HG02973 (cell line): ENCODE measurements at regions not wholly inside any gene's neighbourhood (a gene's known extent, or its start where the extent isn't known, plus 50 kb on each side); places are given as distances from the start of the nearest gene placed in this dataset.
"Not testable (repeated sequence)": the region's sequence is repeated elsewhere in the genome, so short reads cannot be mapped to it uniquely, and the experiment has no call there.

Source experiments
- ATAC-seq: cut with Tn5 transposase; IDR thresholded peaks from one replicate; pipeline ENCODE4 v1.9.1; 2021; ENCODE audit warnings: moderate library complexity; ENCODE audit not compliant: unreplicated experiment

GRCh38 chr10:8305876-8306652, 251.6 kb downstream of the GATA3 start:
- no peak for ATAC-seq

DNA sequence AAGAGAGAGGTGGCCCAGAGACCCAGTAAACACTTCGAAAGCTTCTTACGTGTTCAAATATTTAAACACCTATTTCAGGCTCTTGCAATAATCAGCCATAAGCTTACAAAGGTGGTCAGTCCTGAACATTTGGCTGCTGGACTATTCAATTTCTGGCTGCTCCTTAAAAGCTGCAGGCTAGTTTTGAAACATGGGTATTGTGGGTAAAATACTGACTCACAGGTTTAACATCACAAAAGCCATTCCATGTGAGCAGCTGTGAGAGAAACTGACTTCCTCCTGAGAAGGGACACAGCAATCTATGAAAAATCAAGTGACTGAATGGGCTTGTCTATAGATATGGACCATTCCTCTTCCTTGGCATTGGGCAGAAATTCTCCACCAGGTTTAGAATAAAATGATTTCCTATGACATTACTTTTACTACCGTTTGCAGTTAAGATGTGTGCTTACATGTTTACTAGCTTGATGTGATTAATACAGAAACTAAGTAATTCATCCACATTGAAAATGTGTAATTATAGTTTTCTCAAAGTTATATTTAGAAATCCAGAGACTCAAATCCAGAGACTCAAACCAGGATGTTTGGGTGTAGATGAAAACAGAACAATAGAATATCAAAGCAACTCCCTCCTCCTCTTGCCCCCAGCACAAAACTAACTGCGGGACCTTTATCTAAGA, 252.3 kb downstream of the GATA3 start:
- no peak for ATAC-seq

DNA sequence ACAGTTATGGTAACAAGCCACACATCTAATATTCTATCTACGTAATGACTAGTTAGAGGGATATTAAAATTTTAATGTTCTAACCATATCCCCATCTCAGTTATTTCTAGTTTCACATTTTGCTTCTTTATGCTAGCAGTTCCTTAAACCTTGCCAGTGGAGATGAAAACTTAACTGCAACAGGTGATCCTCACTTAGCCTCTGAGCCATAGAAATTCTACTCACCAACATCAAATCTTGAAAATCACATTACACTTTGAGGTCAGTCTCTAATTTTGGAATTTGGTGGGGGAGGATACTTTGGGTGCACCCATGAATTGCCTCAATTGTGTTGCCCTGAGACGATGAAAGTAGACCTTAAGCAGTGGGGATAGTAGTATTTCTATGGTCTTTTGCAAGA, 256.4 kb downstream of the GATA3 start:
- no peak for ATAC-seq

DNA sequence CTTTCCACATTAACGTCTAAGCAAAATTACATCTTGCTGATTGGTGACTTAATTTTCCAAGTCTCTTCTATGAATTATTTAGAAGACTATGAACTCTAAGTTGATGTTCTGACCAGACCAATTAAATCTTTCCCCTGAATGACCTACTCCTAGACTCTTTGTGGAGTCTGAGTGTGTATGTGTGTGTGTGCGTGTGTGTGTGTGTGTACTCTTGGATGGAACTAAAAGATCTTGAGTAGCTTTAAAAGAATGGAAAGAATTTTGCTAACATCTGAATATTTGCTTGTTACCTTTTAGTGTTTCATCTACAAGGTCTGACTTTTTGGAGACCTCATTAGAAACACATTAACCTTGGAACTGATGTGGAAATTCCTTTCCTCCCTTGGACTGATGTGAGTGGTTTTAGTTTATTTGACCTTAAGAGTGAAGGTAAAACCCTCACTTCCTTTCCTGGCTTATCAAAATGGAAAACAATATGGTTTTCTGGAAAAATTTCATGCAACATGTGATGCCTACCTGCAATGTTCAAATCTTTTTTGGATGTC, 257.1 kb downstream of the GATA3 start:
- ATAC-seq = no peak

DNA sequence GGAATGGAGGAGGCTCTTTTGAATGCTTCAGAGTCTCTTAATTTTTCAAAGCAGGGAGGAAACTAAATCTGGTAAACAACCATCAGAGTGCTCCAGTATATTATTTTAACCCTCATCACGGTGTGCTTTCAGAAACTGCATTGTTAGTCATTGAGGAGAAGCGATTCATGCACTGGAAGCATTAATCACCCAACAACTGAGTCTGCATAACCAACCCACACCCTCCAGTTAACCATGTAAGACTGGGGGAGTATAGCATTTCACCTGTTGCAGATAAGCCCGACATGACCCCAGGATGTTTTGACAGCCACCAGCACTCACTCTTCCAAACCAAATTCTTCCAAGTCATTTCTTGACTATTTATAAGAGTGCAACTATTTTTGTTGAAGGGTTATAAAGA, 257.6 kb downstream of the GATA3 start:
- no peak for ATAC-seq

DNA sequence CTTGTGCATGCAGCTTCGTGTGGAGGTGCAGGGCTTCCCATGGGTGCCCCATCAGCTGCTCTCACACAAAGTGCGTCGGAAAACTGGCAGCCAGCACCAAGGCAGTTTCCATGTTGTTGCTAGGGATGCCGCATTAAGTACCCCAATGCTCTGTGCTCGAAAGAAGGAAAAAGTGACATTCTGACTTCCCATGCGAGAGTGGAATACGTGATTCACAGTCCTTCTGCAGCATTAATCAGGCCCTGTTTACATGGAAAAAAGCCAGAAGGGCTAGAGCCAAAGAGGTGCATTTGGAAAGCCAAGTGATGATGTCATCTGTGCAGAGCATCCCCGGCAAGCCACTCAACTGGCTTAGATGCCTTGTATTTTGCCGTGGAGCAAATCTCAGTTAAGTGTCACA, 258.3 kb downstream of the GATA3 start:
- no peak for ATAC-seq

DNA sequence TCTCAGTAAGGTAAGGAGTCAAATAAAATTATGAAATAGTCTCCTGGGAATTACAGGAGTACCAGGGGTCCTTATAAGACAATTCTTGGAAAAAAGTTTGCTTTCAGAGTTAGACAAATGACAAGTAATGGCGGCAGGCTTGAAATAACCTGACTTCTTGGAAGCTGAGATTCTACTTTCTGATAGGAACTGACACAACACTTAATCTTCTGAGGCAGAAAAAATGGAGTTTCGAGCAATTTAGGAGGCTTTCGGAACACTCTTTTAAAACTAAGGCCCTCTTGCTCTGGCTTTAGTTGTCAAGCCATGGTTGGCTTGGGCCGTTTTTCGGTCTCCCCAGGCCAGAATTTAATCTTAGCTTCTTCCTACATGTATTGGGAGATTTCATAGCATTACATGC, 260.0 kb downstream of the GATA3 start:
- no peak for ATAC-seq

DNA sequence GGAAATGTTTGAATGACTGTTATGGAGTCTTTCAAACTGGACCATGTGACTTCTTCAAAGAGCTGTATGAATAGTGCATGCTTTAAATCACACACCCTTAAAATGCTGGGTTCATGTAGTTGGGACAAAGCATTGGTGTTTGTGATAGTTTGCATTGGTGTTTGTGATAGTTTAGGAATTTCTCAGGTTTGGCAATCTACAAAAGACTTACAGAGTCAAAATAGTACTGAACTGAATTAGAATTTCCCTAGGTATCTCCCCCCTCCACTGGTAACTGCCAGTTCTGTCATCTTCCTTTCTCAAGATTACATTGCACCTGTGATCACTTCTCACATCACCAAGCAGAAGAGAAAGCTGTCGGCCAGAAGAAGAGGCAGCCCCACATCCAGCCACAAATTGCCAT, 261.1 kb downstream of the GATA3 start:
- ATAC-seq = no peak

- ATAC-seq = no peak
Measured at GRCh38 chr10:8316284-8316683, 261.8 kb downstream of the GATA3 start.

GRCh38 chr10:8318429-8318828, 263.9 kb downstream of the GATA3 start:
- not testable (repeated sequence) for ATAC-seq

DNA sequence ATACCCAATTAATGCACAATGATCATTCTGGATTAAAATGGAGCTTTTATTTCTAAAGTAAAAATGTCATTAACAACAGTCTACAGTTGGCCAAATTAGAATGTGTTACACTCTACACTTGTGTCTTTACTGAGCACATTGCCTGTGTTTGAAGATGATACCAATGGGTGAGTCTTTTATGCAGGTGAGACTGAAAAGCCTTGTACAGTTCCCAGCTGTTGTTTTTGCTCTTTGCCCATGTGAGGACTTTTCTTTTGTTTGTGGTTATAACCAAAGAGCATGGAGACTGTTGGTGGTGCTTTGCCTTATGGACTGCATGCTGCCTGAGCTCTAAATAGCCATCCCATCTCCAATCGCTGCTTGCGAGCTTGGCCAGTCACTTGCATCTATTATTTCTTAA, 264.5 kb downstream of the GATA3 start:
- ATAC-seq = no peak

GRCh38 chr10:8319704-8320103, 265.2 kb downstream of the GATA3 start:
- ATAC-seq = no peak

DNA sequence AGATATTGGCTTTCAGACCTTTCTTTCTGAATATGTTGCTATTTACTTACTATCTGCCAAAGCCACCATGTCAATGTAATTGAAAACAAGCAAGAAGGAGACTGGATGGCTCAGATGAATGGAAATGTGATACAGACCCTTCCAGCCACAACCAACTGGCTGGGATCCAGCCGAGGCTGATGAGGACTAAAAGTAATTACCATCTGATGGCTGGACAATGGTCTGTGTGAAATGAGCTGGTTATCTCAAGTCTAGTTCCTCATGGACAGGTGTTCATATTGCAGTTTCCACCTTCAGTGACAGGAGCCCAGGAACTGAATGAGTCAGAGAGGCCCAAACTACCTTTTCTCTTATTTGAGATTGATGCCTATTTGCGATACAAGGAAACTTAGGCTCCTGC, 267.5 kb downstream of the GATA3 start:
- no peak for ATAC-seq

DNA sequence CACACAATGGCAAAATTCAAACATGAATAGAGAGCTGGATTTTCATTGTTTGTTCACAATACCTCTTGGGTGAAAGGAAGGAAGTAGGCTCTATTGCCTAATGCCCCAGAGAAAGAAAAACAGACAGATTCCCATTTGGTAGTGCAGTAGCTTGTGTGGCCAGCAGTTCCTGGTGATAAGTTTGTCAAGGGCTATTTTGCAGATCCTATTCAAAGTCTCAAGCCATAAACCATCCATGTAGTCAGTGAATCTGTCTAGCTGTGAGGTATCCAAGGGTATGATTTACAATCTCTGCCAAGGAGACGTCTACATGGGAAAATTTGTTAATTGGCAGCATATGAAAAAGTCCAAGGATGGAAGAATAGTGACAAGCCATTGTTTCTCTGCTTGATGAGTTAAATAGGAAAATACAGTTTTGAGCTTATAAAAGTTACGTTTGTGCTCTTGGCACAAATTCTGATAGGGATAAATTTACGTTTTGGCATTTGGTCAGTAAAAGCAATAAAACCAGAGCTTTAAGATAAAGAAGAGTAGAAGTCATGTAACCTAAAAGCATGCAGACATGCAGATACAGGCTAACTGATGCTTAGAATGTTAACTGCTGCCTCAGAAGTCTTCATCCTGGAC, 269.1 kb downstream of the GATA3 start:
- no peak for ATAC-seq

GRCh38 chr10:8325024-8325980, 270.8 kb downstream of the GATA3 start:
- no peak for ATAC-seq

DNA sequence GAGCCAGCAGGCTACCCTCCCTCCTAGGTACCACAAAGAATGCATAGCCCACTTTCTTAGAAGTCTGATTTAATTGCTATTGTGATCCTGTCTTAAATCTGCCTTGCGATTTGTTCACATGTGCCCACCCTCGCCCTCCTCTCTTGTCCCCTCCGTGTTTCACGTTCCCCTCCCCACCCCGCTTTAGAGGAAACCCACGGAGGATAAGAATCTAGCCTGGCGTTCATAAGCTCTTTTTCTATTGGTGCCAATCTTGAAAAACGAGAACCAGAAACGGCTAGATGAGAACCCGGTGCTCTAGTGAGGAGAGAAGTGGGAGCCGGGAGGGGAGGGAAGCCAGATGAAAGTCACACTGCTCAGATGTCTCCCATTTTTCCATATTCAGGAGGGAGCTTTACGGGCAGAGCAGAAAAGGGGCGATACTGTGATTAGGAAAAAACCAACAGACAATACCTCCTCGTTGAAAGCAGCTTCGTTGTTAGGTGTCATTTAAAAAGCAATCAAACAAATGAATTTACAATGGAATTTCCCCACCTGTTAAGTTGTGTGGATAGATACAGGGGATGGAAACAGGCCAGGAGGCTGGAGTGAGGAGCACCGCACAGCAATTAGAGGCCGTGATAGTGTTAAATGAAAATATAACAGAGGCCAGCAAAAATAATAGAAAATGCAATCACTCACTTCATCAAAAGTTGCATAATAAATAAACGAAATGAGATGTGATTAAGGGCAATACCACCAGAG, 272.1 kb downstream of the GATA3 start:
- no peak for ATAC-seq

- no peak for ATAC-seq
Measured at GRCh38 chr10:8327140-8327423, 272.6 kb downstream of the GATA3 start.

GRCh38 chr10:8331387-8331786, 276.9 kb downstream of the GATA3 start:
- no peak for ATAC-seq

DNA sequence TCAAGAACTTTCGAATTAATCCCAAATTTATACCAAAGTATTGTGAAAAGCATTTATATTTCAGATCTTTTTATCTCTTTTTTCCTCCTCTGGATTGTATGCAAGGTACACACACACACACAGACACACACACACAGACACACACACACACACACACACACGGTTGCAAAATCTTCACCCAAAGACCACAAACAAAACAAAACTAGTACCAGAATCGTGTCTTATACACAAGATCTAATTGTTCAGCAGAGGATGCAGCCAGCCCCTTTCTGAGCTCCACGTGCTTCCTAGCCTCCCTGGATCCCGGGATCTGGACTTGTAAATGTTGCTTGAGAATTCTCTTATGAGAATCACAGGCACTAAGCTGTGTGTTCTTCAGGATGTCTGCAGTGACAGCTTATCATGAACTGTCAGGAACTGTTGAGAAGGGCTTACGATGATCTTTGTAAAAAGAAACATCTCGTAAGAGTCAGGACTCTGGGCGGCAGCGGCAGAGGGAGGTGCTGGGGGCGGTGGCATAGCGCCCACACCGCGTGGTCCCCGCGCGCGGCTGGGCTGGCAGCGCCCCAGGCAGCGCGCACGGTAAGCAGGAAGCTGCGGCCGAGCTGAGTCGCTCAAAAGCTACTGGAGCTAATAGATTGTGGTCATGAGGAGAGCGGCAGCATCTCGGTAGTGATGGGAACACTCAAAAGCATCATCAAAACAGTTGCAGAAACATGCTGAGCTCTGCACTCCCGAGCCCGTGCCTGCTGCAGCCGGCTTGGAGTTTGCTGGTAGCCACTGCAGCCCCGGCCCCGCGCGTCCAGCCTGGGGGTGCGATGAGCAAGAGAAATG, 277.6 kb downstream of the GATA3 start:
- peak; percentile 90 for ATAC-seq
